Fibroblast of skin of abdomen (primary cell): ENCODE measurements at regions not wholly inside any gene's neighbourhood (a gene's known extent, or its start where the extent isn't known, plus 50 kb on each side); places are given as distances from the start of the nearest gene placed in this dataset.
"Not testable (repeated sequence)": the region's sequence is repeated elsewhere in the genome, so short reads cannot be mapped to it uniquely, and the experiment has no call there.

Experiments
- DNase-seq: peaks from one replicate; pipeline ENCODE4 v3.0.0-alpha.2; 2013

DNA sequence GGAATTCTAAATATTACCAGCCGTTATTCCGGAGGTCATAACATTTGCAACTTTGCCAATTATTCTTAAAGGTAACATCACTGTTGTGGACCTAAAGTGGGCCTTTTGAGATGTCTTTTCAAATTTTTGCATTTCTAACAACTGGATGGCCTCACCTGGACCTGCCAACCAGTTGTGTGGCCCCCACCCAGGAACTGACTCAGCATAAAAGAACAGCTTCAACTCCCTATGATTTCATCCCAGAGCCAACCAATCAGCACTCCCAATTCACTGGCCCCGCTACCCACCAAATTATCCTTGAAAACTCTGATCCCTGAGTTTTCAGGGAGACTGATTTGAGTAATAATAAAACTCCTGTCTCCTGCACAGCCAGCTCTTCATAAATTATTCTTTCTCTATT lies 489.7 kb upstream of the LMCD1 start:
- no peak for DNase-seq

DNA sequence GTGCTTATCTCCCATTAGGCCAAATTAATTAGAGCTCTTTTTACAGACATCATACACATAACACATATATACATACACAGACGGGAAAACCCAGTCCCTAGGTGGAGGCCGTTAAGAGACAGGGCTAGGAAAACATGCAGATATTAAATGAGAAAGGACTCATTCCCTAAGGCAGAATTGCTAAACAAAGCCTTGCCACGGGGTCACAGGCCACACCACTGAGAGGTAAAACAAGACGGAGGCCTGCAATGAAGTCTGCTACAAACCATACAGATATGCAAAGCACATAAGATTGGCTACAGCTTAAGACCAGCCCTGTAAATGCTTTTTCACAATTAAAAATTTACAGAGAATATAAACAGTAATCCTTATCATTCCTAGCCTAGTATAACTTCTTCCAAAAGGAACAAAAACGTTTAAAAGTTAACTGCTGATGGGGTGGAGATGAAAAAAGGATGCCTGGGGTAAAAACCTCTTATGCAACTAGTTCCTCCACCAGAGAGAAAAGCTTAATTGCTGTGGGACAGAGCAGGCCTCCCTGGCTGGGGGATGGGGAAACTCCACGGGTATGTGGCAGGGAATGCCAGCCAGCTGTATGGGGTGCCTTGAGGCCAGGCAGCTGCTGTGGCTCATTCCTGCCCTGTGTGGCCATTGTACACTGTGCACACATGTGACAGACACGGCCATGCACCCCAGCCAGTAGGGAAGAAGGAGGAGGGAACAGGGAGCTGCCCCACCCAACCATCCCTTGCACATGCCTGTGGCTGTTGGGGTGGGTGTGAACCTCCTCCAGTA lies 481.4 kb upstream of the LMCD1 start:
- DNase-seq, result no peak

DNA sequence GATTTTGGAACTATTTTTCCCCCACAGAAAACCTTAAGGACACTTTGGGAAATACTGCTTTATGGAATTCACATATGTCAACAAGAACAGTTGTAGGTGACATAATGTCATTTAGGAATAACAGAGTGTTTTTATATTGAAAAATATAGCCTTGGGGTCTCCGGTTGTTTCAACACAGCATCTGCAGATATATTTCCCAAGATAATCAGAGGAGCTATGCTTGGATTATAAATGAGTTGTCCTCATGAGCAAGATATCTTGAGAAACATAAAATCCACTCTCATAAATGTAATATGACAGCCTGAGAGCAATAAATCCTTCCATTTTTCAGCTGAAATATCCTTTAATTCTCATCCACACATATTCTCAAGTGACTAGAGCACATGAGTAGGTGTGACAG lies 473.7 kb upstream of the LMCD1 start:
- DNase-seq, result no peak

DNA sequence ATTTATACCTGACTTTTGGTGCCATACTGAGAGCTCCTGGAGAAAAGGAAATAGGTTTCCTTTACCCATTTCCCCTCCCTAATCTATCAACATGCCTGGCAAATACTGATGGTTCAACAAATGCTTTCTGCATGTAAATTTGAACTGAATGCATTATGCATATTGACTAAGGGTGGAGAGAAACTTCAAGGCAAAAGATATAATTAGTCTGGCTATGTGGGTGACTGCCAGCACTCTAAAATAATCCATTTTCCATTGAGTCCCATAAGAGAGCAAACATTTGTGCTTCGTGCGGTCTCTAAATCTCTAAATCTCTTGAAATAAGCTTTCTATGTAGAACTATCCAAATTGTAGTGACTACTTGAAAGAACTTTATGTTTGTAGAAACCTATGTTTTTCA lies 451.3 kb upstream of the LMCD1 start:
- DNase-seq, result no peak

DNA sequence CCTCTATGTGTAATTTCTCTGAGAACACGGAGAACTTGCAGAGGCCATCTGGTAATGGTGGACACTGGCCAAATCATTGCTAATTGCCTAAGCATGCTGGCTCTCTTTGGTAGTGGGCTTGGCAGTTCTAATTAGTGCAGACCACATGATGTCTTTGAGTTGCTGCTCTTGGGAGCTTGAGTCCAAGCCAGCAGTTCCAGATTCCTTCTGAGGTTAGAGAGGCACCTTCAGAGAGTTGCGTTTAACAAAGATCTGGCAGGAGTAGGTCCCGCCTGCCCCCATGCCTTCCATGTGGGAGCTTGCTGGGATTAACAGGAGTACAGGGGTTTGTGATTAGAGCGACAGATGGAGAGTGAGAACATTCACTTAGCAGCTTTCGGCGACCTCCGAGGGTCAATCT lies 449.0 kb upstream of the LMCD1 start:
- DNase-seq, result peak; percentile 12

DNA sequence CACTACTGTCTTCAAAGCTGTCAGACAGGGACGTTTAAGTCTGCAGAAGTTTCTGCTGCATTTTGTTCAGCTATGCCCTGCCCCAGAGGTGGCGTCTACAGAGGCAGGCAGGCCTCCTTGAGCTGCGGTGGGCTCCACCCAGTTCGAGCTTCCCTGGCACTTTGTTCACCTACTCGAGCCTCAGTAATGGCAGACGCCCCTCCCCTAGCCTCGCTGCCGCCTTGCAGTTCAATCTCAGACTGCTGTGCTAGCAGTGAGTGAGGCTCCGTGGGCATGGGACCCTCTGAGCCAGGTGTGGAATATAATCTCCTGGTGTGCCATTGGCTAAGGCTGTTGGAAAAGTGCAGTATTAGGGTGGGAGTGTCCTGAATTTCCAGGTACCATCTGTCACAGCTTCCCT lies 433.5 kb upstream of the LMCD1 start:
- DNase-seq, result not testable (repeated sequence)

DNA sequence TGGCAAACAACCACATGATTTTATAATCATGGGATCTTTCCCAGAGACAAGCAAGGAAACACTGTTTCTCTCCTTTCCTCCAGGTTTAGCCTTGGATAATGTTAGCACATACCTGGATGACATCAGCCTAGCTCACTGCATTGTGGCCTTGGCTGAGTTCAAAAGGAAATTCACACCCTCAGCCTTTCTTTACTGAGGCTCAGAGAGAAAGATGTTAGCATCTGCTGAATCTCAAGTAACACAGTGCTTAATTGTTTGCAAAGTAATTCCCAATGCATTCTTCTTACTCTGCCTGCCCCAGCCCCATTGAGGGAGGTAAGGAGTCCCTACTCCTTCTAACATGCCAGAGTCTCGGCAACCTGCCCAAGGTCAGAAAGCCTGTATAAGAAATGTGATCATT lies 432.2 kb upstream of the LMCD1 start:
- no peak for DNase-seq

DNA sequence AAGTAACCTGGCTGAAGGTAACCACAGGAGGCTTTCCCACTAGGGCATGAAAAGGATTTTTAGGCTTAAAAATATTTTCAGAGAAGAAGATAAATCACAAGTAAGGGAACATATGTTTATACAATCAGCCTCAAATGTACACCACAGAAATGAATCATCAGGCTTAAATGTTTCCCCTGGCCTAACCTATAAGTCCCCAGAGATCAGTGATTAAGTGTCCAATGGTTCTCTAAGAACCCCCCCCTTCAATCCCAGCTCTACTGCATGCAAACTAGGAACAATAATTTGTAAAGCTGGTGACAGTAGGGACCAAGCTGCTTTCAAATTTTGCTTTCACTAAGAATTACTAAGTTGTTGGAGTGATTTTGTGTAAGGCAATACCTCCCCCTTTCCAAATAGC lies 431.6 kb upstream of the LMCD1 start:
- DNase-seq, result peak; percentile 60

DNA sequence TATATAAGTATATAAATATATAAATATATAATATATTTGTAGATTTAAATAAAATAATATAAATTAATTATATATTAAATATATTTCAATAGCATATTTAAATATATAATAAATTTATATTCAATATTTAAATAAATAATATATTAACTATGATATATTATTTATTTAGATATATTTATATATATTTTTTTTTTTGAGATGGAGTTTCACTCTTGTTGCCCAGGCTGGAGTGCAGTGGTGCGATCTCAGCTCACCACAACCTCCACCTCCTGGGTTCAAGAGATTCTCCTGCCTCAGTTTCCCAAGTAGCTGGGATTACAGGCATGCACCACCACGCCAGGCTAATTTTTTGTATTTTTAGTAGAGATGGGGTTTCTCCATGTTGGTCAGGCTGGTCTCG lies 426.9 kb upstream of the LMCD1 start:
- DNase-seq, result not testable (repeated sequence)

DNA sequence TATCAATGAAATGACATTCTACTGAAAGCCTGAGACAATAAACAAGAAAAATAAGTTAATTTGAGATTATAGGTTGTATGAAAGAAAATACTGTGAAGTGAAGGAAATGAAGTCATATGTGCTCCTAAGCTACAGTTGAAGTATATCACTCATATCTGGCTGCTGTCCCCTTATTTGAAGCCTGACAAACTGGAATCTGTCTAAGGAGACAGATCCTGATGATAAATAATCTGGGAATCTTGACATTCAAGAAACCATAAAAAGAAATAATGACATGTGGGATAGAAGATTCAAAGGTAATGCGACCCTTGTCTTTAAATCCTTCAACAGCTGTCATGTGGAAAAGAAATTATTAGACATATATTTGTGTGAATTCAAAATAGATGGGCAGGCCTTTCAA lies 424.5 kb upstream of the LMCD1 start:
- no peak for DNase-seq

DNA sequence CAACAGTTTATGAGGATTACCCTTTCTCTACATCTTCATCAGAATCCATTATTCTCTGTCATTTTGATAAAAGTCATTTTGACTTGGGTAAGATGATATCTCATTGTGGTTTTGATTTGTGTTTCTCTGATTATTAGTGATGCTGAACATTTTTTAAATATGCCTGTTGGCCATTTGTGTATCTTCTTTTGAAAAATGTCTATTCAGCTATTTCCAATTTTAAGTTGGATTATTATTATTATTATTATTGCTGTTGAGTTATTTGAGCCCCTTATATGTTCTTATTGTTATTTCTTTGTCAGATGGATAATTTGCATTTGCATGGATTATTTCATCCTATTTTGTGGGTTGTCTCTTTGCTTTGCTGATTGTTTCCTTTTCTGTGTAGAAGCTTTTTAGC lies 421.2 kb upstream of the LMCD1 start:
- no peak for DNase-seq

DNA sequence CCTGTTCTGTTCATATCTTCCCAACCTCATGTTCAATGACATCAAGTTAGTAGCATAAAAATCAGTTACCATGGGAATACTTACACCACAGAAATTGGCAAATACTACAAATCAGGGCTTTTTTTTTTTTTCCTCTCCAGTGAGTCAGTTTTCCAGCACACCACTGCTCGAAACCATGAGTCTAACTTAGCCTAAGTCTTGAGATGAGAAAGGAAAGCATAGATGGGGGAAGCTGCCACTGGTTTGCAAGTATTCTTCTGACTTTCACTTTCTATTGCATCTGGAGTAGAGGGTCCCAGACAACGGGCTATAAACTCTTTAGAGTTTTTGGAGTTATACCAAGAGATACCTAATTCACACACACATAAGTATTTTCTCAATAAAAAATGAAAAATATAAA lies 416.1 kb upstream of the LMCD1 start:
- DNase-seq, result no peak

DNA sequence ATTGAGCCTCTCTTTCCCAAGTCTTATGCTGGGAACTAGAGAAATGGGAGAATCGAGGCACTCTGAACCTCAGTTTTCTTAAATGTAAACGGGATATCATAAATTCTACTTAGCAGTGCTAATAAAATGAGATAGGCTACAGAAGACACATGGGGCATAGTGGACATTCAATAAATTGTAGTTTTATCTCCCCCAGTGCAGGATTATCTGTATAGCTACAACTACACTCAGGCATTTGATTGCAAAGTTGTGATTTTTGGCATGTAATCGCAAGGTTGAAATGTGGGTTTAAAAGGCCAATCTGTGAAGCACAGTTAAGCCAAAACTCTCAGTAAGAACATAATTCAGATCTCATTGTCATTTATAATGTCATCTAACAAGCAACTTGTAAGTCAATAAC lies 413.7 kb upstream of the LMCD1 start:
- no peak for DNase-seq

DNA sequence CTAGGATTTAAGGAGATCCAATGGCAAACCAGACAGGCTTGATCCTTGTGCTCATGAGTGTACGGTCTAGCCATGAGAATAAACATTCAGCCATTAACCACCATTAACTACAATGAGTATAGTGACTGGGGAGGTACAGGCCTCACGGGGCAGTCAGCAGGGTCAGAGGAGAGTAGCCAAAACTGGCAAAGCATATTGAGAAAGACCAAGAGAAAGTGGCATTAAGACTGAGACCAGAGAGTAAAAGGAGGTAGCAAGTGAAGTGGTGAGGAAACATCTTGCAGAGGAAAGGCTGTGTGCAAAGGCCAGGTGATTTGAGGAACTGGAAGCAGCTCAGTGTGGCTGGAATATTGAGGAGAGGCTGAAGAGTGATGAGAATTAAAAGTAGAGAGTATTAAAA lies 407.2 kb upstream of the LMCD1 start:
- DNase-seq, result no peak

DNA sequence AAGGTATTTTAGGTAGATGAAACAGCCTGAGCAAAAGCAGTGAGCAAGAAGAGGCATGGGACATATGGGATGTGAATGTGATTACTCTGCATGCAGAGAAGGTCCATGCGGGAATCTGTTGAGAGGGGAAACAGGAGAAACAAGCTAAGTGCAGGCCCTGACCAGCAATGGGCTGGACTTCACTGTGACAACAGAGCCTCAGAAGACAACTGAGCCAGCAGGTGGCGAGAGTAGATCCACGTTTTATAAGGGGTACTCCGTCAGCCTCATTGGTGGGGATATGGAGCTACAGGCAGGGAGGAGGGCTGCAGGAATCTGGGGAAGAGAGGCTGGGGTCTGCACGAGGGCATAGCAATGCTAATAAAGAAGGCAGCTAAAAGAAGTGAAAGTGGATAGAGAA lies 405.9 kb upstream of the LMCD1 start:
- DNase-seq, result no peak

DNA sequence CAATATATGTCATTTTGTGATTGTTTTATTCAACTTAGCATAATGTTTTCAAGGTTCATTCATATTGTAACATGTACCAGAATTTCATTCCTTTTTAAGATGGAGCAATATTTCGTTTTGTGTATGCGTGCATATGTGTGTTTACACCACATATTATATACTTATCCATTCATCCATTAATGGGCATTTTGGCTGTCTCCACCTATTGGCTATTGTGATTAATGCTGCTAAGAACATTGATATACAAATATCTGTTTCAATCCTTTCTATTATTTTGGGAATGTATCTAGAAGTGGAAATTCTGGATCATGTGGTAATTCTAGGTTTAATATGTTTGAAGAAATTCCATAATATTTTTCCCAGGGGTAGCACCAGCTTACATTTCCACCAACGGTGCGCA lies 403.9 kb upstream of the LMCD1 start:
- DNase-seq, result no peak

DNA sequence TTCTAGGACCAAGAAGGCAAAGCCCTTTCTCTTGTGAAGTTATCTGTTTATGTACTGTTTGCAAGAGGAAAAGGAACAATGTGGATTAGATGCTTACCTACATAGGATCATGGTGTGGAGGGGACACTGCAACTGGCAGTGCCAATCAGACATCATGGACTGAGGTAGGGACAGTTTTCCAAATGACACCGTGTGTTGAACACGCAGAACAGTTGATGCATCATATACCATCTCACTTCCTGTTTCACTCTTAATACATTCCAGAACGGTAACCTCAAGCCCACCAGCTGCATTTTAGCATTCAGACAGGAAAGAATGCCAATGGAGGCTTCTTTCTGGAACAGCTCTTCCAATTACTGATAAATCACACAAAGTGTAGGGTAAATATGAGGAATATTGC lies 397.7 kb upstream of the LMCD1 start:
- DNase-seq, result peak; percentile 5

DNA sequence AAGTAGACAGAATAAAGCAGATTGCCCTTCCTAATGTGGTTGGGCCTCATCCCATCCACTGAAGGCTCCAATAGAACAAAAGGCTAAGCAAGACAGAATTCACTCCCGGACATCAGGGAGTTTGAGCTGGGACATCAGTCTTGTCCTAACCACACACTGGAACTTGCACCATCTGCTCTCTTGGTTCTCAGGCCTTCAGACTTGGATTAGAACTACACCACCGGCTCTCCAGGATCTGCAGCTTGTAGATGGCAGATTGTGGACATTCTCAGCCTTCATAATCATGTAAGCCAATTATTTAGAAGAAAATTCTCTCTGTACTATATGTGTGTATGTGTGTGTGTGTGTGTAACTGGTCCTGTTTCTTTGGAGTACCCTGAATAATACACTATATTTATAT lies 394.7 kb upstream of the LMCD1 start:
- no peak for DNase-seq

DNA sequence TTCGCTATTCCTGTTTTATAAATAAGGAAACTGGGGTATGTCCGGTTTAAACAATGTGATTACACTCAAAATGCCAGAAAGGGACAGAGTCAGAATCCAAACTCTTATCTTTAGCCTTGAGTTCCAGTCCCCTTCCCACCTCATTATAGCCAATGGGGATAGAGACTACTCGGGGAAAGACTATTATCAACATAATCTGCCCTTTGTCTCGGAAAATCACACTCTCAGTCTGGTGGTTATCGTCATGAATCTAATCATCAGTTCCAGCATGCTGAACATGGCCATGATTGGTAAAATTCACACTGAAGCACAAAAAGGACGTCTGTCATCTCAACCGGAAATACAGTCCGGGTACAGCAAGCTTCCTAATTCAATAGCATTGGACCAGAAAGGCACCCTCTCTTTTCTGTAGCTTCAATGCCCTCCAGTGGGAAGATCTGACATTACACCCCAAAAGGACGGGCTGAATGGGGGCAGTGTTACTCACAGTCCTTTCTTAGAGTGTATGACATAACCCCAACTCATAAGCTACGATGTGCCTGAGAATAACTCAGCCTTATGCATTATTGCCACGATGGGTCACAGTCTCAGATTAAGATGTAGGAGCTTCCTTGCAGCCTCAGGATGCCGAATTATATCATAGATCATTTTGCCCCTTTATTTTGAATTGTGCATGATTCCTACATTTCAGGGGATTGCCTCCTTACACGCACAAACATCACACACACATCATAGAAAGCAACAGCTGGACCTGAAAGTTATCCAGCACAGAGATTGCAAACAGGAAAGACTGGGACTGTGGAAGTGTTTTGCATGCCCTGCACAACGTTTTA lies 390.4 kb upstream of the LMCD1 start:
- peak; percentile 73 for DNase-seq

DNA sequence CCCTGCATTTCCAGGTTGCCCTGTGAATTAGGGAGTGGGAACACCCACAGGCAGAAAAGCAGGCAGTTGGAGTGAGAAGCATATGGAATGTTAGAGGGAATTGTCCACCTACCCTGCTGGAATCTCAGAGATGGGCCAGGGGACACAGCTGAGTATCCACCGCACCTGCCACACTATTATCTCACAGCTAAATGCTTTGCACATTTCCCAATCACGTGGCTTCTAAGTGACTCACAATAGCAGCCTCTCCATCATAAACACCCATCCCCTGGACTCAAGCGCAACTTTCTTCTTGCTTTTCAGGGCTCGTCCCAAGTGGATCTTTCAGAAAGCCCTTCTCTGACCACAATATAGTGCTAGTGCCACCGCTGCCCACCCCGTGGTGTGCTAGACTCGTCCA lies 389.0 kb upstream of the LMCD1 start:
- no peak for DNase-seq

DNA sequence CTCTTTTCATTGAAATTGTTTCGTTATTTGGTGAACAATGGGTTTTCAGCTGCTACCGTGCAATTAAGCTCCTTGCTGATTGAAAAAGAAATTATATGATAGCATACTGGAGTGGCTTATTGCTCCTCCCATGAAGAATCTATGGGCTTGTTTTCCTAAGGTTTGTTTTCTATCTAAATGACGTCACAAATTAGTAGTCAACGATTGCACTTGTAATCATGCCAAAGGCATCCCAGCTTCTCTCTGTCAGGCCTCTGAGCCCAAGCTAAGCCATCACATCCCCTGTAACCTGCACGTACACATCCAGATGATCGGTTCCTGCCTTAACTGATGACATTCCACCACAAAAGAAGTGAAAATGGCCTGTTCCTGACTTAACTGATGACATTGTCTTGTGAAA lies 388.0 kb upstream of the LMCD1 start:
- no peak for DNase-seq

DNA sequence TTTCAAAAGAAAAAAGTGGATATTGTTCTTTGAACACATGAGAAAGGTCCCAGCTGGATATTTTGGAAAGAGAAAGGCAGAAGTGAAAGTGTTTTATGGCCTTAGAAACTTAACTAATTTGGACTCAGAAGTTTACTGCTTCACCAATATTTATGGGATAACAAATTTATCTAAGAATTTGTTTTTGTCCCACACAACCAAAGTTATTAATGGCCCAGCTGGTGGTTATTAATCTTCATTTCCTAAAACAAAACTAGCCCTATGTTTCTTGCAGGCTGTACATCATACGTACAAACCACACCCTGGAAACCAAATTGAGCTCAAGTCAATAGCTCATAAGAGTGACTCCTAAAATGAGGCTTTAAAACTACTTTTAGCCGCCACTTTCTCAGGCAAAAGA lies 372.9 kb upstream of the LMCD1 start:
- DNase-seq, result no peak

DNA sequence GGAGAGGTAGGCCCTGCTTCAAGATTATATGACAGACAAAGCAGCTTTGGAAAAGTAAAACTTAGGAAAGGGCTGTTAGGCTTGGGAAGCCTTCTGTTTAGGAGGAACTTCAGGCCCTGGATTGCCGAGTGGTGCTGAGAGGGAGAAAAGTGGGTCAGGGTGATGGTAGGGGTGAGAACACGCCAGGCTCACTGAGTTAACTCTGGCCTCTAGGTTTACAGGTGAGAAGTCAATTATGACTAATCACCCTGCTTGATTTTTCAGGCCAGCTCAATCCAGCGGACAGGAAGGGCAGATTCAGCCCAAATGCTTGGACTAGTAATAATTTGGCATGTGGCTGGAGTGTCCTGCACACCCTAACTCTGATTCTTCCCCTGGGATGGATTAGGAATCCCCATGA lies 365.1 kb upstream of the LMCD1 start:
- DNase-seq, result no peak

DNA sequence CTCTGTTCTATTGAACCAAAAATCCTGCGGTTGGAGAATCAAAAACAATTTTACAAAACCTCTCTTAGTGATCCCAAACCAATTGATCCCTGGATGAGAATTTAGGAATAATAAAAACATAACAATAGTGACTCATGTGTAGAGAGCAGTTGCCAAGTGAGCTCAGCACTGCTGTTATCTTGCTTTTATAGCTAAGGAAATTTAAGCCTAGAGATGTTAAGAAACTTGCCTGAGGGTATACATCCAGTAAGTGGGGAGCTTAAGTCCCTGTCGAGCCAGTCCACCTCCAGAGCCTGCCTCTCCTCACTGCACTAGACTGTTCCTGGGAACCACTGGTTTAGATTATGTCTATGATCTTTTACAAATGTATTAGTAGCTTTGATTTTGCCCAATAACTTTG lies 358.4 kb upstream of the LMCD1 start:
- no peak for DNase-seq
